BJ (cell line): ENCODE measurements at regions not wholly inside any gene's neighbourhood (a gene's known extent, or its start where the extent isn't known, plus 50 kb on each side); places are given as distances from the start of the nearest gene placed in this dataset.

Experiments used
- CTCF ChIA-PET: fragments of 350-600 bp; formaldehyde crosslinking; extraction: SDS; loops from one replicate; lab custom pipeline; 2021; ENCODE audit warnings: antibody characterized with exemption, inconsistent platforms; lab: Yijun Ruan, JAX
- POLR2A ChIA-PET: fragments of 300-600 bp; sonication (Branson Sonifier 250); formaldehyde crosslinking; extraction: SDS; loops from one replicate; lab custom pipeline; 2021; ENCODE audit warnings: antibody characterized with exemption; lab: Charles Lee
- DNase-seq: peaks from one replicate; pipeline ENCODE4 v3.0.0-alpha.2; 2011; ENCODE audit warnings: low read depth
- H3K27me3 ChIP-seq: 2 replicates; pipeline ENCODE4 v1.6.0; 2011; ENCODE audit warnings: low read length; ENCODE audit not compliant: control insufficient read depth, insufficient read depth
- H3K36me3 ChIP-seq: 2 replicates; pipeline ENCODE4 v1.5.1; 2011; ENCODE audit warnings: low read length; ENCODE audit not compliant: control insufficient read depth, insufficient read depth
- H3K4me3 ChIP-seq: 2 replicates; pipeline ENCODE4 v1.5.1; 2011; ENCODE audit warnings: low read depth, mild to moderate bottlenecking, control low read depth, low read length
- CTCF ChIP-seq: IDR thresholded peaks from 2 replicates; pipeline ENCODE4 v1.5.1; 2011; ENCODE audit warnings: low read depth, mild to moderate bottlenecking, control low read depth, inconsistent platforms, low read length, moderate library complexity; ENCODE audit not compliant: insufficient read depth

GRCh38 chr16:64700628-64701027 is 421.2 kb downstream of the CDH11 start:
- Histone ChIP-seq H3K4me3 (no peak overlapping the region), H3K36me3 (no peaks in the 10 kb centered on the region), H3K27me3 (no peaks in the 10 kb centered on the region)
- POLR2A ChIA-PET, result no interaction called here
- CTCF ChIA-PET, result interaction anchor here (1.2 to 1.3 kb wide), 2 partner anchors 10 to 35 kb away, joined by 3 read pairs; no protein-coding TSS in a partner anchor
- no peak for DNase-seq
- TF ChIP-seq CTCF, result no peak

- Histone ChIP-seq H3K36me3 (no peaks in the 10 kb centered on the region), H3K27me3 (no peaks in the 10 kb centered on the region), H3K4me3 (no peak overlapping the region)
- ChIA-PET POLR2A (no interaction called here), CTCF (no interaction called here)
- TF ChIP-seq CTCF, result no peak
- DNase-seq, result no peak
Measured at GRCh38 chr16:64696866-64697265, 425.0 kb downstream of the CDH11 start.

- TF ChIP-seq CTCF, result no peak
- ChIA-PET POLR2A (no interaction called here), CTCF (interaction anchor here (0.6 kb wide), 1 partner anchor 146 kb away, joined by 3 read pairs; no protein-coding TSS in a partner anchor)
- Histone ChIP-seq H3K4me3 (no peak overlapping the region), H3K36me3 (no peaks in the 10 kb centered on the region), H3K27me3 (no peaks in the 10 kb centered on the region)
- no peak for DNase-seq
Measured at GRCh38 chr16:64695684-64696083, 426.2 kb downstream of the CDH11 start.

- CTCF ChIA-PET, result no interaction called here
- POLR2A ChIA-PET, result no interaction called here
- Histone ChIP-seq H3K27me3 (no peaks in the 10 kb centered on the region), H3K4me3 (no peak overlapping the region), H3K36me3 (no peaks in the 10 kb centered on the region)
- DNase-seq, result no peak
- TF ChIP-seq CTCF, result no peak
Measured at GRCh38 chr16:64693946-64694345, 427.9 kb downstream of the CDH11 start.

GRCh38 chr16:64687786-64688185 is 434.1 kb downstream of the CDH11 start:
- no peak for TF ChIP-seq CTCF
- no peak for DNase-seq
- no peaks in the 10 kb centered on the region for H3K27me3 ChIP-seq
- ChIA-PET CTCF (no interaction called here), POLR2A (no interaction called here)
- H3K36me3 ChIP-seq, result no peaks in the 10 kb centered on the region
- no peak overlapping the region for H3K4me3 ChIP-seq
